NCI-H2196 (cell line): ENCODE measurements at regions not wholly inside any gene's neighbourhood (a gene's known extent, or its start where the extent isn't known, plus 50 kb on each side); places are given as distances from the start of the nearest gene placed in this dataset.

ENCODE experiments used
- DNase-seq: peaks from one replicate; lab custom pipeline; 2025; ENCODE audit not compliant: unreplicated experiment; lab: John Stamatoyannopoulos, UW

DNA sequence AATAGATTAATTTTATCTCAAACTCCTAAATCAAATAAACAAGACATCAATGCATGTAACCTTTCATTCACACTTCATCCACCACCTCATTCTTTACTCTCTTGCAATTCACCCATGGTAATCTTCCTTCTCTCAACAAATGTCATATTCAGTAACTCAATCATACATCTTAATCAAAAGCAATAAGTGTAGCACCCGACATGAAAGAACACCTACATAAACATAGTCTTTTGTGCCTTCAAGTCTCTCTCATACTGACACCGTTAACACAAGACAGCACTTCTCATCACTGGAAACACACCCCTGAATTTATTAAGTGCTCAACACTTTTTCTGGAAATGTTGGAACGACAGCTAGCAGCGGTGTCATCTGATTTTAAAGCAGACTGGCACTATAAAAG, 225.9 kb downstream of the TTLL7 start:
- DNase-seq: no peak

- DNase-seq: no peak
Observed at GRCh38 chr1:83770319-83770661, 228.6 kb downstream of the TTLL7 start.

GRCh38 chr1:83769594-83770318, 229.2 kb downstream of the TTLL7 start:
- no peak for DNase-seq

- DNase-seq: no peak
Observed at GRCh38 chr1:83769072-83769471, 229.9 kb downstream of the TTLL7 start.

DNA sequence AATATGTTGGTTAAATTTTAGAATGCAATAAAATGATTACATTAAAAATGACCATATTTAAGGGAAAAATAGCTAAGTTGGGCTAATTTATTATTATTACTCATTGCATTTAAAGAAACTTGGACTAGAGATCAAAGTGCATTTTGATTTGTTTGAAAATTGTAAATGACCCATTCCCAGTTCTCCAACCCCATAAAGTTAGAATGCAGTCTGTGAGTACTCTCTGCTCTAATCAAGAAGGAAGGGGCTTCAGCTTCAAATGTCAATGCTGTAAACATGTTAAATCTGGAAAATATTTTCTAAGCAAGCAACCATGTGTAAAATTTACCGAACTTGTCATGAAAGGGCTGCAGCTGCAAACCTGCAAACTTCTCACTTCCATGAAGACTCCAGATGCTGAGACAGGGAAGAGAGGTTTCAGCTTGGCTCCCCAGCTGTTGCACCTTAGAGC, 232.7 kb downstream of the TTLL7 start:
- DNase-seq: no peak

GRCh38 chr1:83765125-83765524, 233.8 kb downstream of the TTLL7 start:
- DNase-seq: no peak

DNA sequence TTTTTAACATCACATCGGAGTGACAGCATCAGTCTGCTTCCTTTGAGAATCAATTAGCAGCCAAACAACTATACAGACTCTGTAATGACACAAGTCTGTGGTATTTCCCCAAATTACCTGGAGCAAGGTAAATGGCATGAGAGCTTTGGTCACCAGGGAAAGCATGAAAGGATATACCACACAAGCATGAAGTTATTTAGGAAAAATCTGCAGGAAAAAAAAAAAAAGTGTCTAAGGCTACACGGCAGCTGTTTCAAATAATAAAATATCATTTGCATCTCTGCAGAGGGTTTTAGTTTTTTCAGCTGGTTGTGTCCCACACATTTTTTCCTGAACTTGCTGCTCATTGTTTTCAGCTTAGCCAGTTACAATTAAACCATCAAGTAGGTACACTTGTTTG, 234.7 kb downstream of the TTLL7 start:
- DNase-seq: no peak

DNA sequence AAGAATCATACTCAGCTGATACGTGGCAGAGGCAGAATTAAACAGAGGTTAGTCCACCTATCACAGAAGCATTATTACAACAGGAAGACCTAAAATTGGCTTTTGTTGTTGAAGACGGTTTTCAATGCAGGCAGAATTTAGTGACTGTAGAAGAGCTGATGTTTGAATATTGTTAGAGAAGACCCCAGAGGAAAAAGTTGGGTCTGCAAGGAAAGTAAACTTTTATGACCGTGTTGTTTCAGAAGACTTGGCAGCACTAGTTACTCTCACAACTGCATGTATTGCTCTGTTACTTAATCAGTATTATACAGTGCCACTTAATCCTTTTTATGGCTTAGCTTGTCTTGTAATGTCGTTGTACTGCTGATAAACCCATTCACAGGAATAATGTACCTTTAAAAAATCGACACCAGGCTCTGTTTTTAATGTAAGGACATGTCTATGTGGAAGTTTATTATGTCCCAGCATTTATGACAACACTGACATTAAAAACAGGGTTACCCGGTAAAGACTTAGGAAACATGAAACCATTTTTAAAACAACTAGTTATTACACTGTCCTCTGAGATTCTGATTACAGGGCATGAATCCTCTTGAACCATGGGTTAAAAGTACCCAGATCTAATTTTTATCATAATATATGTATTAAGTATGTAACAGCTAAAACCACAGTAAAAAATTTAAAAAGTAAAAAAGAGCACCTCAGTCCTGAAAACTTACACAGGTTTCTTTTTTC, 235.4 kb downstream of the TTLL7 start:
- DNase-seq: no peak

DNA sequence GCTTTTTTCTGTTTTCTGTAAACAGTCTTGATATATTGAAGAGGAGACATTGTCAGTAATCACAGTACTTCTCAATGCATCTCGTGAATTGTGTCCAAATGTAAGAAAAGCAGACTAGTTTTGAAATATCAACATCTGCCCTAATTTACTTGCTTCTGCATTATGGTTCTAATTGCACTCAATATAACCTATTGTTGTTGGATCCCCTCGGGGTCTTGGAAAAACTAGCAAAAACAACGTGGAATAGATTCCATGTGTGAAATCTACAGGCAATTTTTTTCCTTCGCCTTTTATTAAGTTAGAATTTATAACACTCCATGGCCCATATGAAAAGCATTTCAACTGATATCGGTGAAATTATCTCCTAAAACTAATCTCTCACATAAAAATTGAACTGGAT, 236.5 kb downstream of the TTLL7 start:
- no peak for DNase-seq

DNA sequence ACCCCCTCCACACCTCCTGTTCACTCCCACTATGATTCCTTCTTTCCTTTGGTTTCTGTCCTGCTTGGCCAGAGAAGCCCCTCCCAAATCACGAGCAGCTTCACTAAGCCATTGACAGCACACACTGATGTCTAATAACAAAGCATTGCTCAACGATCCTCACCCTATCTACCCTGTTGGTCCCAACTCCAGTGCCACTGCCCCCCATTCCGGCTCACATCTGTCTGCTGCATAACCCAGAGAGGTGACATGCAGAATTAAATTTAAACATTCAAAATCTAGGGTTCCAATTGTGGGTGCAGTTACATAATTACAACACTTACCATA, 236.9 kb downstream of the TTLL7 start:
- no peak for DNase-seq

DNA sequence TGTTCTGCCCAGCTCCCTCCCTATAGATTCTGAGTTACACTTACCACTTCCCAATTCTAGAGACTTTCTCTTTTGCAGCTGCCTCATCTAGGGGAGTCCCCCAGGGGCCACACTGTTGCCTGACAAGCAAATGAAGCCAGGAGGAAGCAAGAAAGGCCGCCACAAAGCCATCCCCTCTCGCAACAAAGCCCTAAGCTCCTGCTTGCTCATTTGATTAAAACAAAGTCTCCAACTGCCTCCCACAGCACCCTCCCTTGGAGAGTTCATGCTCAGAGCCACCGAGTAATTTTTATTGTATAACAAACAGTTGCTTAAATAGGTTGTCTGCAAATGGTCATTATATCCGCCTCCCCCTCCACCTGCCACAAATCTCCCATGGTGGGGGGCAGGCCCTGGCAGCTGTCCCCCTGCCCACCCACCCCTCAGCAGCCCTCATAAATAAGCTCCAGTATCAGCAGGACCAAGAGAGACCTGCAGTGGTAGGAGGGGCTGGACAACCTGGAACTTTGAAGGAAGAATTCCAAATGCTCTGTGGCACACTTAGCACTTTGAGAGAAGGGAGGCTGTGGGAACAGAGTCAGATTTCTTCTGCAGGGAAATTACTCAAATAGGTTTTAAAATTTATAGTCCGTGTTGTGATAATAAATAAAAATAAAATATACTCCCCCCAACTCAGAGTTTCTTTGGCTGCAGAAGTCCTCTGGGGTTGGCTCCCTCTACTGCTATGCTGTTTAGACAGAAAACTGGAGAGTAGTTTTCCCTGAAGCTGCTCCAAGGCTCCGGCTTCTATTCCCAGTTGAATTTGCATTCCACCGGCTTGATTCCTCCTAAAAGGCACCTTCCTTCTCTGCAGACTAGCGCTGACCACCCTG, 237.5 kb downstream of the TTLL7 start:
- DNase-seq: no peak

GRCh38 chr1:83760226-83761021, 238.5 kb downstream of the TTLL7 start:
- DNase-seq: no peak

GRCh38 chr1:83756984-83757717, 241.8 kb downstream of the TTLL7 start:
- no peak for DNase-seq

DNA sequence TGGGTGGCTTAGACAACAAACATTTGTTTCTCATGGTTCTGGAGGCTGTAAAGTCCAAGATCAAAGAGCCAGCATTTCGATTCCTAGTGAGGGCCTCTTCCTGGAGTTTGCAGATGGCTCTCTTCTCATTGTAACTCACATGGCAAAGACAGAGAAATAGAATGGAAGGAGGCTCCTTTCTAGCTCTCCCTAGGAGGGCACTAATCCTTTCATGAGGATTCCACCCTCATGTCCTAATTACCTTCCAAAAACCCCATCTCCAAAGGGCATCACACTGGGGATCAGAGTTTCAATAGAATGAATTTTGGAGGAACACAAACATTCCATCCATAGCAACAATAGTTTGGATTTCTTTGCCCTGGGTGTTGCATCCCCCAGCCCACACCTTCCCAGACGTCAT, 247.3 kb downstream of the TTLL7 start:
- no peak for DNase-seq

GRCh38 chr1:83750201-83750600, 248.7 kb downstream of the TTLL7 start:
- DNase-seq: no peak

GRCh38 chr1:83747853-83748482, 251.0 kb downstream of the TTLL7 start:
- DNase-seq: no peak

DNA sequence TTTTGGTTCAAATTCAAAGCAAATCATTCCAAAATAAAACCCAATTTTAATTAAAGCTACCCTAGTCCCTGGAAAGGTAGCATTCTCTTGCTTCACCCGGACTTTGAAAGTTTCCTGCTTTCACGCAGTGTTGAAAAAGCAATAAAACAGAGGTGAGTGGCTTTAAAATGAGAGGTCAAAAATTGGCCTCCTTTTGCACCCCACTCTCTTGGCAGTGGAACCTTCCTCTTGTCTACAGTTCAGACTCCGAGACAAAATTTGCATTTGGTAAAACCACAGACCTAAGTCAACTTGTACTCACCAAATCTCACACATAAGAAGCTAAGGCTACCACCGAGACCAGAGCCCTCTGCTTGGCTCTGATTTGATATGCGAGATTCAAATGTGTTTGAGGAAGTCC, 252.7 kb downstream of the TTLL7 start:
- no peak for DNase-seq

- no peak for DNase-seq
Observed at GRCh38 chr1:83742446-83742845, 256.5 kb downstream of the TTLL7 start.

- DNase-seq: no peak
Observed at GRCh38 chr1:83741770-83742169, 257.2 kb downstream of the TTLL7 start.

GRCh38 chr1:83741348-83741747, 257.6 kb downstream of the TTLL7 start:
- DNase-seq: no peak
